Endothelial cell of umbilical vein (primary cell): ENCODE measurements at regions not wholly inside any gene's neighbourhood (a gene's known extent, or its start where the extent isn't known, plus 50 kb on each side); places are given as distances from the start of the nearest gene placed in this dataset.

ENCODE experiments used
- FOS ChIP-seq: IDR thresholded peaks from 2 replicates; pipeline ENCODE4 v1.6.1; 2011; ENCODE audit warnings: mild to moderate bottlenecking, low read length, moderate library complexity, borderline replicate concordance; ENCODE audit not compliant: insufficient read depth
- TF ChIP-seq, protein P1 (sequence below), 2 donors: IDR thresholded peaks; 1 replicate in 1 of 2; 2 replicates in 1 of 2; pipeline ENCODE4 v1.5.1; 2011; ENCODE audit warnings: low read length in 2 of 2, mild to moderate bottlenecking in 2 of 2, moderate library complexity in 2 of 2, control low read depth in 1 of 2, inconsistent platforms in 1 of 2, low read depth in 1 of 2; ENCODE audit not compliant: insufficient read depth in 1 of 2; ENCODE audit errors: extremely low read depth in 1 of 2
- TF ChIP-seq, protein P2 (sequence below): IDR thresholded peaks from 2 replicates; pipeline ENCODE4 v1.6.1; 2011; ENCODE audit not compliant: insufficient read depth, insufficient read length

DNA sequence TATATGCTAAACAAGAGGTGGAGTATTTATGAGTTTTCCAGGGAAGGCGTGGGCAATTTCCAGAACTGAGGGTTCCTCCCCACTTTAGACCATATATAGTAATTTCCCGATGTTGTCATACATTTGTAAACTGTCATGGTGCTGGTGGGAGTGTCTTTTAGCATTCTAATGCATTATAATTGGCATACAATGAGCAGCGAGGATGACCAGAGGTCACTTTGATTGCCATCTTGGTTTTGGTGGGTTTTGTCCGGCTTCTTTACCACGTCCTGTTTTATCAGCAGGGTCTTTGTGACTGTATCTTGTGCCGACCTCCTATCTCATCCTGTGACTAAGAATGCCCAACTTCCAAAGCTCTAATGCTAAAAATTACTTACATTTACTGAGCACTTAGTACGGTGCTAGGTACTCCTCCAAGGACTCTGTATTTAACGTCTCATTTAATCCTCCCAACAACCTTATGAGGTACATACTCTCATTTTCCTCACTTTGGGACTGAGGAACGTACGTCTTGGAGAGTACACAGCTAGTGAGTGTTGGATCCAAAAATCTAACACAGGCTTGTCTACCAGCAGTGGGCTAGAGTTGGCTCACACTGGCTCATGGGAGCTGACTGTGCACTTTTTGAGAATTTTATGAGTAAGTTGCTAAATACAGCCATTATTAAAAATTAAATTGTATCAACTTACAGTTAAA is 144.8 kb upstream of the NEBL start:
- TF ChIP-seq, protein P1, sequence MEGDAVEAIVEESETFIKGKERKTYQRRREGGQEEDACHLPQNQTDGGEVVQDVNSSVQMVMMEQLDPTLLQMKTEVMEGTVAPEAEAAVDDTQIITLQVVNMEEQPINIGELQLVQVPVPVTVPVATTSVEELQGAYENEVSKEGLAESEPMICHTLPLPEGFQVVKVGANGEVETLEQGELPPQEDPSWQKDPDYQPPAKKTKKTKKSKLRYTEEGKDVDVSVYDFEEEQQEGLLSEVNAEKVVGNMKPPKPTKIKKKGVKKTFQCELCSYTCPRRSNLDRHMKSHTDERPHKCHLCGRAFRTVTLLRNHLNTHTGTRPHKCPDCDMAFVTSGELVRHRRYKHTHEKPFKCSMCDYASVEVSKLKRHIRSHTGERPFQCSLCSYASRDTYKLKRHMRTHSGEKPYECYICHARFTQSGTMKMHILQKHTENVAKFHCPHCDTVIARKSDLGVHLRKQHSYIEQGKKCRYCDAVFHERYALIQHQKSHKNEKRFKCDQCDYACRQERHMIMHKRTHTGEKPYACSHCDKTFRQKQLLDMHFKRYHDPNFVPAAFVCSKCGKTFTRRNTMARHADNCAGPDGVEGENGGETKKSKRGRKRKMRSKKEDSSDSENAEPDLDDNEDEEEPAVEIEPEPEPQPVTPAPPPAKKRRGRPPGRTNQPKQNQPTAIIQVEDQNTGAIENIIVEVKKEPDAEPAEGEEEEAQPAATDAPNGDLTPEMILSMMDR (IDR thresholded peaks at IDR 0.05; ENCODE audit: extremely low read depth in 1 of 2, insufficient read depth in 1 of 2, low read depth in 1 of 2, low read length in 2 of 2) = no peak
- no peak for TF ChIP-seq FOS
- TF ChIP-seq, protein P2, sequence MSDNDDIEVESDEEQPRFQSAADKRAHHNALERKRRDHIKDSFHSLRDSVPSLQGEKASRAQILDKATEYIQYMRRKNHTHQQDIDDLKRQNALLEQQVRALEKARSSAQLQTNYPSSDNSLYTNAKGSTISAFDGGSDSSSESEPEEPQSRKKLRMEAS = no peak
